Mesenchymal stem cell (in vitro differentiated cells and primary cell): ENCODE measurements at regions not wholly inside any gene's neighbourhood (a gene's known extent, or its start where the extent isn't known, plus 50 kb on each side); places are given as distances from the start of the nearest gene placed in this dataset.

Experiments
- DNase-seq: peaks from one replicate; pipeline ENCODE4 v3.0.0-alpha.2; 2013
- H2AFZ ChIP-seq: one replicate; pipeline ENCODE4 v1.6.1; 2013; ENCODE audit warnings: low read depth, mild to moderate bottlenecking, control low read depth, inconsistent platforms, low read length, moderate library complexity
- H2AK5ac ChIP-seq: 2 replicates; pipeline ENCODE4 v1.6.1; 2013; ENCODE audit warnings: low read length, moderate library complexity, mild to moderate bottlenecking, inconsistent platforms; ENCODE audit not compliant: severe bottlenecking
- H2BK120ac ChIP-seq: one replicate; pipeline ENCODE4 v1.6.1; 2013; ENCODE audit warnings: low read depth, mild to moderate bottlenecking, inconsistent platforms, low read length, moderate library complexity
- H2BK12ac ChIP-seq, 2 experiments: one replicate each; pipeline ENCODE4 v1.6.1; 2013; ENCODE audit warnings: inconsistent platforms in 2 of 2, low read length in 2 of 2, mild to moderate bottlenecking in 2 of 2, moderate library complexity in 2 of 2, control low read depth in 1 of 2
- H2BK15ac ChIP-seq: one replicate; pipeline ENCODE4 v1.6.1; 2013; ENCODE audit warnings: mild to moderate bottlenecking, low read depth, inconsistent platforms; ENCODE audit not compliant: poor library complexity, severe bottlenecking
- H2BK5ac ChIP-seq: 2 replicates; pipeline ENCODE4 v1.6.1; 2013; ENCODE audit warnings: low read depth, mild to moderate bottlenecking, low read length, control low read depth, inconsistent platforms; ENCODE audit not compliant: poor library complexity, severe bottlenecking
- H3K14ac ChIP-seq, 2 experiments: one replicate each; pipeline ENCODE4 v1.6.1; 2013; ENCODE audit warnings: inconsistent platforms in 2 of 2, low read length in 2 of 2, control low read depth in 1 of 2, mild to moderate bottlenecking in 1 of 2, moderate library complexity in 1 of 2
- H3K18ac ChIP-seq, 2 experiments: one replicate each; pipeline ENCODE4 v1.6.1; 2013; ENCODE audit warnings: inconsistent platforms in 2 of 2, low read length in 2 of 2, control low read depth in 1 of 2, low read depth in 1 of 2, mild to moderate bottlenecking in 1 of 2
- H3K23ac ChIP-seq, 2 experiments: one replicate each; pipeline ENCODE4 v1.6.1; 2013; ENCODE audit warnings: inconsistent platforms in 2 of 2, low read length in 2 of 2, mild to moderate bottlenecking in 2 of 2, moderate library complexity in 2 of 2, control low read depth in 1 of 2
- H3K27ac ChIP-seq: 2 replicates; pipeline ENCODE4 v1.5.1; 2013; ENCODE audit warnings: mild to moderate bottlenecking, moderate library complexity, low read length, control low read depth, inconsistent platforms; ENCODE audit not compliant: poor library complexity, severe bottlenecking
- H3K27me3 ChIP-seq, 2 experiments: 2 replicates each; pipeline versions ENCODE4 v1.6.1 to v1.7.0; 2013; ENCODE audit warnings: low read length in 2 of 2, mild to moderate bottlenecking in 2 of 2, moderate library complexity in 2 of 2, control low read depth in 1 of 2, inconsistent platforms in 1 of 2; ENCODE audit not compliant: control insufficient read depth in 1 of 2, insufficient read depth in 1 of 2
- H3K36me3 ChIP-seq, 2 experiments: 2 replicates each; pipeline versions ENCODE4 v1.6.1 to v1.7.0; 2013; ENCODE audit warnings: low read length in 2 of 2, control low read depth in 1 of 2, inconsistent platforms in 1 of 2, low read depth in 1 of 2, mild to moderate bottlenecking in 1 of 2; ENCODE audit not compliant: insufficient read depth in 2 of 2, control insufficient read depth in 1 of 2
- H3K4ac ChIP-seq, 2 experiments: one replicate each; pipeline ENCODE4 v1.6.1; 2013; ENCODE audit warnings: inconsistent platforms in 2 of 2, low read length in 2 of 2, mild to moderate bottlenecking in 2 of 2, moderate library complexity in 2 of 2, control low read depth in 1 of 2, low read depth in 1 of 2
- H3K4me1 ChIP-seq: 2 replicates; pipeline ENCODE4 v1.6.1; 2013; ENCODE audit warnings: low read depth, low read length, control low read depth; ENCODE audit not compliant: control insufficient read depth, insufficient read depth
- H3K4me2 ChIP-seq: 2 replicates; pipeline ENCODE4 v1.6.1; 2013; ENCODE audit warnings: low read length, mild to moderate bottlenecking, inconsistent platforms; ENCODE audit not compliant: poor library complexity, severe bottlenecking
- H3K4me3 ChIP-seq, 2 experiments: 2 replicates each; pipeline versions ENCODE4 v1.5.1 to v1.7.0; 2013; ENCODE audit warnings: low read length in 2 of 2, mild to moderate bottlenecking in 2 of 2, control low read depth in 1 of 2, low read depth in 1 of 2; ENCODE audit not compliant: insufficient read depth in 1 of 2
- H3K79me1 ChIP-seq: replicated peaks from 2 replicates; pipeline ENCODE4 v1.6.1; 2013; ENCODE audit warnings: mild to moderate bottlenecking, control low read depth, low read length, inconsistent platforms; ENCODE audit not compliant: poor library complexity, severe bottlenecking
- H3K9ac ChIP-seq: 2 replicates; pipeline ENCODE4 v1.7.0; 2013; ENCODE audit warnings: mild to moderate bottlenecking, low read length, moderate library complexity
- H3K9me3 ChIP-seq: 2 replicates; pipeline ENCODE4 v1.7.0; 2013; ENCODE audit warnings: mild to moderate bottlenecking, low read length; ENCODE audit not compliant: control insufficient read depth
- H4K8ac ChIP-seq: one replicate; pipeline ENCODE4 v1.6.1; 2013; ENCODE audit warnings: inconsistent platforms, mild to moderate bottlenecking, low read length, moderate library complexity
- H4K91ac ChIP-seq: one replicate; pipeline ENCODE4 v1.6.1; 2013; ENCODE audit warnings: mild to moderate bottlenecking, low read length, inconsistent platforms
- WGBS: methylation state at CpG from one replicate; pipeline ENCODE4 v1.1.7; 2013; ENCODE audit warnings: mixed read lengths; 5-methylcytosine and 5-hydroxymethylcytosine counted together

DNA sequence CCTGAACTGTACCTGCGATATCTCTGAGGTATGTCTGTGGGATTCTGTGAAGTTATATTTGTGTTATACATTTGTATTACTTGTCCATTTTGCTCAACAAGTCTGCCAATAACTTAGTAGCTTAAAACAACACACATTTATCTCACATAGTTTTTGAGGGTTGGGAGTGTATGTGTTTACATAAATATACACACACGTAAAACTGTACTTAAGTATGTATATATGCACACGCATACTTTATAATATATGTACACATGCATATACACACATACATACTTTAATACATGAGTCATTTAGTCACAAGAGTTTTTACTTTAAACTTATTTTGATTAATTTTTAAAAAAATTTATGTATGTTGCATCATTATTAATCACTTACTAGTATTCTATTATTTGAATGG lies 205.9 kb upstream of the EDIL3 start:
- WGBS: no CpG with 5 or more reads among the region's 3 CpGs
- H2BK120ac ChIP-seq: no peak overlapping the region

DNA sequence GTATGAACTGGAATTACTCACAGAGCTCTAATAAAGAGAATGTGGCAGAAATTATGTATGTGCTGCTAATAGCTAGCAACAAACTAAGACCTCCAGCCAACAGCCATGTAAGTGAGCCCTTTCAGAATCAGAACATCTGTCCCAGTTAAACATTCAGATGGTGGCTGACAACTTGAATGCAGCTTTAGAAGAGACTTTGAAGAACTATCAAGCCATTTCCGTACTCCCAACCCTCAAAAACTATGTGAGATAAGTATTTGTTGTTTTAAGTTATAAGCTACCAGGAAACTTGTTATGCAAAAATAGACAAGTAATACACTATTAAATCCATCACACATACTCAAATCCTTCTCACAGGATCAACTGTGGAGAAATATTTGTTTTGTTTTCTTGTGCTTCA lies 205.2 kb upstream of the EDIL3 start:
- Histone ChIP-seq H2AFZ (no peak overlapping the region), H3K36me3 (no peaks in the 10 kb centered on the region), H3K18ac (no peak overlapping the region), H4K91ac (no peak overlapping the region), H2BK5ac (no peak overlapping the region), H3K23ac (no peak overlapping the region), H2BK120ac (no peak overlapping the region), H3K9ac (no peak overlapping the region), H4K8ac (no peak overlapping the region), H2AK5ac (no peak overlapping the region), H2BK15ac (no peak overlapping the region), H3K4me3 (no peak overlapping the region), H3K79me1 (no peaks in the 10 kb centered on the region), H2BK12ac (no peak overlapping the region), H3K4me1 (no peaks in the 10 kb centered on the region), H3K27me3 (no peaks in the 10 kb centered on the region), H3K27ac (no peak overlapping the region), H3K4me2 (no peak overlapping the region), H3K4ac (no peak overlapping the region), H3K14ac (no peak overlapping the region), H3K9me3 (no peaks in the 10 kb centered on the region)
- no CpG with 5 or more reads among the region's 1 CpG for WGBS
- no peak for DNase-seq

More for the DNA sequence above, 205.9 kb upstream of the EDIL3 start:
- Histone ChIP-seq H3K27me3 (no peaks in the 10 kb centered on the region), H3K4me1 (no peaks in the 10 kb centered on the region), H3K4me2 (no peak overlapping the region), H3K9ac (no peak overlapping the region), H3K14ac (no peak overlapping the region), H2BK5ac (no peak overlapping the region), H2BK12ac (no peak overlapping the region), H2AFZ (no peak overlapping the region), H3K9me3 (no peaks in the 10 kb centered on the region), H2BK15ac (no peak overlapping the region), H3K27ac (no peak overlapping the region), H3K4me3 (no peak overlapping the region), H3K79me1 (no peaks in the 10 kb centered on the region), H4K91ac (no peak overlapping the region), H4K8ac (no peak overlapping the region), H2AK5ac (no peak overlapping the region), H3K4ac (no peak overlapping the region), H3K18ac (no peak overlapping the region), H3K36me3 (no peaks in the 10 kb centered on the region), H3K23ac (no peak overlapping the region)
- DNase-seq: no peak

DNA sequence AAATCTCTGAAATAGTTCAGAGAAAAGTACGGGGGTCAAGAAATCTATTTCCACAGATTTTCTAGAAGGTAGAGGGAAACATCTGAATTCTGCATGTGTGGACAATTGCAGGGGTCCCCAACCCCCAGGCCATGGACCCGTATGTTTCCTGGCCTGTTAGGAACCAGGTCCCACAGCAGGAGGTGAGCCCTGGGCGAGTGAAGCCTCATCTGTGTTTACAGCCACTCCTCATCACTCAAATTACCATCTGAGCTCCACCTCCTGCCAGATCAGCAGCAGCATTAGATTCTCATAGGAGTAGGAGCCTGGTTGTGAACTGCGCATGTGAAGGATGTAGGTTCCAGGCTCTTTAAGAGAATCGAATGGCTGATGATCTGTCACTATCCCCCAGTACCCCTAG lies 200.5 kb upstream of the EDIL3 start:
- no peaks in the 10 kb centered on the region for H3K27me3 ChIP-seq

DNA sequence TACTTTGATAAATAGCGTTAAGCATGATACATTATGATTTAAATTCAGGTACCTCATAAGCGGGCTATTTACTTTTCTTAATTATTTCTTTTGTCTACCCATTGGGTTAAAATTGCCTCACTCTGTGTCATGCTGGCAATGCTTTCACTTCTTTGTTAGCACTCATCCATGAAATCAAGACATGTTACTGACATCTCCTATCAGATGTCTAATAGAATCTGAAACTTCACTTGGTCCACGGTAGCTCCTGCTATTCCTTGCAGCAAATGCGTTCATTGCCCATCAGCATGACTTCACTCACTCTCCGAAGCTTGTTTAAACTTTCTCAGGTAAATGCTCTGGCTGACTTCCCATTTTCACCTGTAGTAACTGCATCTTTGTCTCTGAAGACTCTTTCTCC lies 193.5 kb upstream of the EDIL3 start:
- H3K18ac ChIP-seq: no peak overlapping the region
- no peak overlapping the region for H3K4ac ChIP-seq
- H2AK5ac ChIP-seq: no peak overlapping the region
- peaks cover 5% of the 10 kb centered on the region for H3K9me3 ChIP-seq
- H3K27ac ChIP-seq: no peak overlapping the region
- H3K23ac ChIP-seq: no peak overlapping the region
- H2BK12ac ChIP-seq: no peak overlapping the region
- H3K27me3 ChIP-seq: no peaks in the 10 kb centered on the region
- no peaks in the 10 kb centered on the region for H3K4me1 ChIP-seq
- H3K14ac ChIP-seq: no peak overlapping the region
- H3K4me2 ChIP-seq: no peak overlapping the region
- H2BK120ac ChIP-seq: no peak overlapping the region
- no peak overlapping the region for H2AFZ ChIP-seq
- no peaks in the 10 kb centered on the region for H3K36me3 ChIP-seq
- no peaks in the 10 kb centered on the region for H3K79me1 ChIP-seq
- H2BK15ac ChIP-seq: no peak overlapping the region
- no peak overlapping the region for H3K4me3 ChIP-seq
- H4K8ac ChIP-seq: no peak overlapping the region
- 78% methylated on average over 5 of the region's 5 CpGs for WGBS
- no peak overlapping the region for H2BK5ac ChIP-seq
- no peak for DNase-seq
- no peak overlapping the region for H3K9ac ChIP-seq
- no peak overlapping the region for H4K91ac ChIP-seq

More for the DNA sequence above, 200.5 kb upstream of the EDIL3 start:
- no peak overlapping the region for H3K27ac ChIP-seq
- H2AK5ac ChIP-seq: no peak overlapping the region
- H4K91ac ChIP-seq: no peak overlapping the region
- no peak overlapping the region for H2BK12ac ChIP-seq
- no peak overlapping the region for H3K4me2 ChIP-seq
- H3K23ac ChIP-seq: no peak overlapping the region
- H3K4me1 ChIP-seq: no peaks in the 10 kb centered on the region
- H3K36me3 ChIP-seq: no peaks in the 10 kb centered on the region
- H4K8ac ChIP-seq: no peak overlapping the region
- H3K79me1 ChIP-seq: no peaks in the 10 kb centered on the region
- H3K9me3 ChIP-seq: no peaks in the 10 kb centered on the region
- H3K4ac ChIP-seq: no peak overlapping the region
- no peak overlapping the region for H2BK120ac ChIP-seq
- no peak overlapping the region for H3K4me3 ChIP-seq
- H2AFZ ChIP-seq: no peak overlapping the region
- no peak overlapping the region for H3K18ac ChIP-seq
- no peak overlapping the region for H3K9ac ChIP-seq
- no peak for DNase-seq
- H2BK5ac ChIP-seq: no peak overlapping the region
- no peak overlapping the region for H3K14ac ChIP-seq
- 71% methylated on average over 4 of the region's 5 CpGs for WGBS
- no peak overlapping the region for H2BK15ac ChIP-seq
